ENCODE measurements at regions not wholly inside any gene's neighbourhood (a gene's known extent, or its start where the extent isn't known, plus 50 kb on each side); places are given as distances from the start of the nearest gene placed in this dataset.
A peak's percentile ranks its signal among the peaks of the same experiment; 100 is the strongest.

DNA sequence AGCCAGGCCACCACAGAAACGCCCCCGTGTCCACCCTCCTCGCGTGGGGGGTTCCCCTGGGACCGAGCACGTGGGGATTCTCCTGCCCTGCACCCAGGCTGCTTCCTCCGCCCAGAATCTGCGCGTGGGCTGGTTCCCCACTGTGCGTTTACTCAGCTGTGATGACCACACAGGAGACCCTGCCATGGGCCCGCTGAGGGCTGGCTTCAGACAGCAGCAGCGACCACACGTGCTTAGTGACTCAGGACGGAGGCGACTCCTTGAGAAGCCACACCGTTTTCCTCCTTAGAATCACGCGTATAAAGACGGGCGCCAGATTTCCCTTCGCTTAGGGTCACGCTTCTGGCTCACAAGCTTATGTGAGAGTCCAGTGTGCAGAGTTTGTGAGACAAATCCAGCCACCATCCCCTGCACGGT, 63.9 kb upstream of the PDE10A start:
- Histone ChIP-seq H2AFZ (ENCODE audit: low read length) (peak overlapping the region; percentile 71), H3K36me3 (ENCODE audit: insufficient read depth, low read length) (no peaks in the 10 kb centered on the region), H3K4me3 (ENCODE audit: insufficient read depth, low read length) (peak overlapping the region; percentile 53), H3K79me2 (ENCODE audit: insufficient read depth, low read length) (no peaks in the 10 kb centered on the region), H3K4me1 (ENCODE audit: insufficient read depth, low read length) (peaks cover 11% of the 10 kb centered on the region), H3K4me2 (ENCODE audit: insufficient read depth, low read length) (peak overlapping the region; percentile 72), H3K27ac (ENCODE audit: low read depth, low read length) (no peak overlapping the region), H4K20me1 (ENCODE audit: insufficient read depth, low read length) (no peaks in the 10 kb centered on the region), H3K9me3 (ENCODE audit: low read depth, low read length) (no peaks in the 10 kb centered on the region), H3K27me3 (ENCODE audit: insufficient read depth, low read length) (peaks cover 3% of the 10 kb centered on the region)
- DNase-seq (ENCODE audit: insufficient read length, low spot score, missing footprints): peak; percentile 72
- no peak for TF ChIP-seq CTCF (IDR thresholded peaks at IDR 0.05; ENCODE audit: extremely low read depth, low read depth, low read length)

DNA sequence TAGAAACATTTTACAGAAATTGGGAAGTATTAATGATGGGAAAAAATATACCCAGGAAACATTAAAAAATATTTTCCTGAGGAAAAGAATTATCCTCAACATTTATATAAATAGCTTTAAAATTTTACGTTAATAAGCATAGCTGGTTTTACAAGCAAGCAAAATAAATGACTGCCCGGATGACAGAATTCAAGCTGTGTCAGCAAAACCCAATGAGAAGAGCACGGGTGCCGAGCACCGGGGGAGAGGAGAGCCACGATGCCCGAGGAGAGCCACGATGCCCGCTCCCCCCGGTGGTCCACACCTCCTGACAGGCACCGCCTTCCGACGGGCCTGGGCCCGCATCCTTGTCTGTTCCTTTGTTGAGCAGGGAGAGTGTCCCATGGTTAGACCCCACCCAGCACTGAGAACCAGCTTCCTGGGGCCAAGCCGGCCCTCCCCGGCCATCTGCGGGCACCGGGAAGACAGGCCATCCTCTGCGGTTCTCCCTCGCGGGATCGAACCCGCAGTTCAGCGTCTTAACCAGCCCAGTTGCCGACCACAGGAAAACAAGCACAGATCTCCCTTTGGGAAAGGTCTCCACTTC, 63.3 kb upstream of the PDE10A start:
- H3K27ac ChIP-seq (ENCODE audit: low read depth, low read length): no peak overlapping the region
- H2AFZ ChIP-seq (ENCODE audit: low read length): peak overlapping the region; percentile 71
- TF ChIP-seq CTCF (IDR thresholded peaks at IDR 0.05; ENCODE audit: extremely low read depth, low read depth, low read length): no peak
- peaks cover 3% of the 10 kb centered on the region for H3K27me3 ChIP-seq (ENCODE audit: insufficient read depth, low read length)
- H4K20me1 ChIP-seq (ENCODE audit: insufficient read depth, low read length): no peaks in the 10 kb centered on the region
- no peaks in the 10 kb centered on the region for H3K79me2 ChIP-seq (ENCODE audit: insufficient read depth, low read length)
- no peak for DNase-seq (ENCODE audit: insufficient read length, low spot score, missing footprints)
- no peaks in the 10 kb centered on the region for H3K36me3 ChIP-seq (ENCODE audit: insufficient read depth, low read length)
- H3K4me2 ChIP-seq (ENCODE audit: insufficient read depth, low read length): peak overlapping the region; percentile 72
- peaks cover 11% of the 10 kb centered on the region for H3K4me1 ChIP-seq (ENCODE audit: insufficient read depth, low read length)
- H3K4me3 ChIP-seq (ENCODE audit: insufficient read depth, low read length): peak overlapping the region; percentile 53
- no peaks in the 10 kb centered on the region for H3K9me3 ChIP-seq (ENCODE audit: low read depth, low read length)

GRCh38 chr6:165725201-165725600, 62.2 kb upstream of the PDE10A start:
- Histone ChIP-seq H3K79me2 (ENCODE audit: insufficient read depth, low read length) (no peaks in the 10 kb centered on the region), H3K27ac (ENCODE audit: low read depth, low read length) (no peak overlapping the region), H4K20me1 (ENCODE audit: insufficient read depth, low read length) (no peaks in the 10 kb centered on the region), H2AFZ (ENCODE audit: low read length) (no peak overlapping the region), H3K4me1 (ENCODE audit: insufficient read depth, low read length) (peaks cover 11% of the 10 kb centered on the region), H3K9me3 (ENCODE audit: low read depth, low read length) (no peaks in the 10 kb centered on the region), H3K27me3 (ENCODE audit: insufficient read depth, low read length) (peaks cover 3% of the 10 kb centered on the region), H3K36me3 (ENCODE audit: insufficient read depth, low read length) (no peaks in the 10 kb centered on the region), H3K4me2 (ENCODE audit: insufficient read depth, low read length) (no peak overlapping the region), H3K4me3 (ENCODE audit: insufficient read depth, low read length) (no peak overlapping the region)
- TF ChIP-seq CTCF (IDR thresholded peaks at IDR 0.05; ENCODE audit: extremely low read depth, low read depth, low read length): no peak
- DNase-seq (ENCODE audit: insufficient read length, low spot score, missing footprints): no peak

GRCh38 chr6:165723326-165723725, 60.3 kb upstream of the PDE10A start:
- Histone ChIP-seq H3K36me3 (ENCODE audit: insufficient read depth, low read length) (no peaks in the 10 kb centered on the region), H3K79me2 (ENCODE audit: insufficient read depth, low read length) (no peaks in the 10 kb centered on the region), H3K27me3 (ENCODE audit: insufficient read depth, low read length) (peaks cover 3% of the 10 kb centered on the region), H3K4me1 (ENCODE audit: insufficient read depth, low read length) (peaks cover 14% of the 10 kb centered on the region), H3K27ac (ENCODE audit: low read depth, low read length) (no peak overlapping the region), H3K4me2 (ENCODE audit: insufficient read depth, low read length) (no peak overlapping the region), H3K4me3 (ENCODE audit: insufficient read depth, low read length) (no peak overlapping the region), H3K9me3 (ENCODE audit: low read depth, low read length) (no peaks in the 10 kb centered on the region), H2AFZ (ENCODE audit: low read length) (no peak overlapping the region), H4K20me1 (ENCODE audit: insufficient read depth, low read length) (no peaks in the 10 kb centered on the region)
- DNase-seq (ENCODE audit: insufficient read length, low spot score, missing footprints): no peak
- no peak for TF ChIP-seq CTCF (IDR thresholded peaks at IDR 0.05; ENCODE audit: extremely low read depth, low read depth, low read length)

Measured in osteoblast (primary cell).